ENCODE measurements at regions not wholly inside any gene's neighbourhood (a gene's known extent, or its start where the extent isn't known, plus 50 kb on each side); places are given as distances from the start of the nearest gene placed in this dataset.

- no peak for DNase-seq (ENCODE audit: low read depth)
Measured at GRCh38 chr5:120402606-120403005, 61.5 kb upstream of the PRR16 start.

GRCh38 chr5:120405286-120405864, 58.7 kb upstream of the PRR16 start:
- DNase-seq (ENCODE audit: low read depth) = peak; percentile 87

GRCh38 chr5:120405923-120406322, 58.2 kb upstream of the PRR16 start:
- peak; percentile 91 for DNase-seq (ENCODE audit: low read depth)

- DNase-seq (ENCODE audit: low read depth) = peak; percentile 64
Measured at GRCh38 chr5:120413686-120414085, 50.4 kb upstream of the PRR16 start.
